Brain pericyte (primary cell): ENCODE measurements at regions not wholly inside any gene's neighbourhood (a gene's known extent, or its start where the extent isn't known, plus 50 kb on each side); places are given as distances from the start of the nearest gene placed in this dataset.

ENCODE experiments used
- DNase-seq: peaks from one replicate; pipeline ENCODE4 v3.0.0-alpha.2; 2012; ENCODE audit warnings: low read depth, low spot score

- no peak for DNase-seq
These were observed 124.3 kb upstream of the KLF6 start for GRCh38 chr10:3909339-3909738.

- DNase-seq = no peak
These were observed 123.2 kb upstream of the KLF6 start for GRCh38 chr10:3908183-3908582.

GRCh38 chr10:3907514-3907913 lies 122.5 kb upstream of the KLF6 start:
- no peak for DNase-seq

- peak; percentile 55 for DNase-seq
These were observed 121.6 kb upstream of the KLF6 start for GRCh38 chr10:3906511-3907111.

- no peak for DNase-seq
These were observed 119.5 kb upstream of the KLF6 start for GRCh38 chr10:3904419-3904960.

- no peak for DNase-seq
These were observed 117.9 kb upstream of the KLF6 start for GRCh38 chr10:3902809-3903410.

- no peak for DNase-seq
These were observed 117.2 kb upstream of the KLF6 start for GRCh38 chr10:3902054-3902808.

- no peak for DNase-seq
These were observed 116.4 kb upstream of the KLF6 start for GRCh38 chr10:3901370-3901769.

GRCh38 chr10:3900391-3900790 lies 115.4 kb upstream of the KLF6 start:
- no peak for DNase-seq

- no peak for DNase-seq
These were observed 113.8 kb upstream of the KLF6 start for GRCh38 chr10:3898821-3899220.

- DNase-seq = no peak
These were observed 112.1 kb upstream of the KLF6 start for GRCh38 chr10:3897156-3897555.

- no peak for DNase-seq
These were observed 111.2 kb upstream of the KLF6 start for GRCh38 chr10:3896161-3896560.

- no peak for DNase-seq
These were observed 110.1 kb upstream of the KLF6 start for GRCh38 chr10:3895045-3895631.

GRCh38 chr10:3893901-3894563 lies 109.0 kb upstream of the KLF6 start:
- DNase-seq = no peak

GRCh38 chr10:3892440-3893425 lies 107.7 kb upstream of the KLF6 start:
- no peak for DNase-seq

GRCh38 chr10:3891396-3891795 lies 106.4 kb upstream of the KLF6 start:
- no peak for DNase-seq

GRCh38 chr10:3890602-3891352 lies 105.8 kb upstream of the KLF6 start:
- no peak for DNase-seq

- no peak for DNase-seq
These were observed 105.0 kb upstream of the KLF6 start for GRCh38 chr10:3889961-3890522.

GRCh38 chr10:3887885-3888476 lies 103.0 kb upstream of the KLF6 start:
- DNase-seq = no peak
